ENCODE measurements at regions not wholly inside any gene's neighbourhood (a gene's known extent, or its start where the extent isn't known, plus 50 kb on each side); places are given as distances from the start of the nearest gene placed in this dataset.

DNA sequence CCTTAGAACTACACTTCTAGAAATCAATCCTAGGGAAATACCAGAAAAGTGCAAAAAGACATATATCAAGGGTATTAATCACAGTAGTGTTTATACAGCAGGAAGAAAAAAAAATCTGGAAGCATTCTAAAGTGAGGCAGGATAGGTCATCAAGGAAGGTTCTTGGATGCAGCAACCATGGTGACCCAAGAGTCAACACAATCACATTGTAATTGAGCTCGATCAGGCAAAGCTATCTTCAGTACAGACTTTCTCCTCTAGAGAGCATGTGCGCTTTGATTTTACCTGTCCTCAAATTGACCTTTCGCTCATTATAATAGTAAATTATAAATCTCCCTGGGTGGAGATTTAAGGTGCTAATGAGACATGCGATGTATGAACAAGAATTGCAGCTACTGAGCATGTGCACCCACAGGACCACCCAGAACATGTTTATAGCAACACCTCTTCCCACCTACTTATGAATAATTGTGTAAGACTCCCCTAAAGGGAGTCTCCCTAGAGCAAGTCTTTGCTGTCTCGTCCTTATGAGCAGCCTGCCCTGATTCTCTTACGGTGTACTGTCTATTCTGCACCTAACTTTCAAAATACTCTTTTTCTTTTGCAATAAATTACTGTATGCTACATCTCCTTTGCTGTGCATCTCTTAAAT is 297.7 kb downstream of the ATPSCKMT start:
- peaks cover 0 to 4% (median 0%) of the 10 kb centered on the region in 7 donors for H3K4me1 Mint-ChIP-seq
- ChIA-PET POLR2A (no interaction called here), CTCF (no interaction called here)
- intact Hi-C loops (cut with micrococcal nuclease), result no loop called here
- H3K36me3 Mint-ChIP-seq, result peaks cover 0 to 4% (median 0%) of the 10 kb centered on the region in 5 donors
- Histone ChIP-seq H3K4me3 (ENCODE audit: low read length) (no peak overlapping the region), H3K27me3 (ENCODE audit: control insufficient read depth in 2 of 2, insufficient read depth in 2 of 2, low read length in 2 of 2) (no peaks in the 10 kb centered on the region), H3K4me1 (ENCODE audit: control insufficient read depth in 2 of 2, insufficient read depth in 2 of 2, low read length in 2 of 2) (no peaks in the 10 kb centered on the region), H3K9me3 (ENCODE audit: control insufficient read depth in 2 of 3, low read length in 3 of 3) (no peaks in the 10 kb centered on the region), H3K27ac (ENCODE audit: low read depth, low read length) (no peak overlapping the region), H3K36me3 (ENCODE audit: control insufficient read depth in 2 of 3, insufficient read depth in 3 of 3, low read length in 3 of 3) (no peaks in the 10 kb centered on the region)
- peaks cover 0 to 10% (median 5%) of the 10 kb centered on the region in 11 donors for H3K9me3 Mint-ChIP-seq
- ATAC-seq, result no peak
- H3K27me3 Mint-ChIP-seq, result peaks cover 0 to 13% (median 0%) of the 10 kb centered on the region in 5 donors
- H3K27ac Mint-ChIP-seq, result no peak overlapping the region
- DNase-seq, result no peak
- H3K4me3 Mint-ChIP-seq, result no peak overlapping the region

DNA sequence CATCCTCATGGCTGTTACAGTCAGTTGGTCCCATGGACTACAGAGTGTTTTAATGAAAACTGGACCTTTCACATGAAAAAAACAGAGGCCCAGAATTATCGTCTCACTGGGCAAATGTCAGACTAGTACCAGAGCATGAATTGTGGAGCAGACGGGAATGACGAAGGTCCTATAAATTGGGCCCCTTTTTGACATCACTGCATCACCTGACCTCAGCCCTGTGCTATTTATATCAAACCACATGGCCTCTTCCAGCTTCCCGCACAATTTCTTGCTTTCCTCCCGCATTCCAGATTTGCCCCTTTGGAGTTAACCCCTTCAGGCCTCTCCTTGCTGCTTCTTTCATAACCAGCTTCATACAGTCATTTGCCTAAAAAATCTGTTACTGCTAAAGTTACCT is 301.7 kb downstream of the ATPSCKMT start:
- H3K27ac Mint-ChIP-seq, result no peak overlapping the region
- CTCF ChIA-PET, result no interaction called here
- H3K4me1 Mint-ChIP-seq, result peaks cover 0 to 4% (median 0%) of the 10 kb centered on the region in 7 donors
- no peak overlapping the region for H3K4me3 Mint-ChIP-seq
- peaks cover 0 to 17% (median 4%) of the 10 kb centered on the region in 5 donors for H3K27me3 Mint-ChIP-seq
- POLR2A ChIA-PET, result no interaction called here
- no peak for DNase-seq
- Histone ChIP-seq H3K9me3 (ENCODE audit: control insufficient read depth in 2 of 3, low read length in 3 of 3) (no peaks in the 10 kb centered on the region), H3K27me3 (ENCODE audit: control insufficient read depth in 2 of 2, insufficient read depth in 2 of 2, low read length in 2 of 2) (no peaks in the 10 kb centered on the region), H3K4me3 (ENCODE audit: low read length) (no peak overlapping the region), H3K36me3 (ENCODE audit: control insufficient read depth in 2 of 3, insufficient read depth in 3 of 3, low read length in 3 of 3) (no peaks in the 10 kb centered on the region), H3K4me1 (ENCODE audit: control insufficient read depth in 2 of 2, insufficient read depth in 2 of 2, low read length in 2 of 2) (no peaks in the 10 kb centered on the region), H3K27ac (ENCODE audit: low read depth, low read length) (no peak overlapping the region)
- H3K9me3 Mint-ChIP-seq, result peaks cover 0 to 13% (median 5%) of the 10 kb centered on the region in 11 donors
- intact Hi-C loops (cut with micrococcal nuclease), result no loop called here
- ATAC-seq, result no peak
- H3K36me3 Mint-ChIP-seq, result peaks cover 0 to 4% (median 0%) of the 10 kb centered on the region in 5 donors

DNA sequence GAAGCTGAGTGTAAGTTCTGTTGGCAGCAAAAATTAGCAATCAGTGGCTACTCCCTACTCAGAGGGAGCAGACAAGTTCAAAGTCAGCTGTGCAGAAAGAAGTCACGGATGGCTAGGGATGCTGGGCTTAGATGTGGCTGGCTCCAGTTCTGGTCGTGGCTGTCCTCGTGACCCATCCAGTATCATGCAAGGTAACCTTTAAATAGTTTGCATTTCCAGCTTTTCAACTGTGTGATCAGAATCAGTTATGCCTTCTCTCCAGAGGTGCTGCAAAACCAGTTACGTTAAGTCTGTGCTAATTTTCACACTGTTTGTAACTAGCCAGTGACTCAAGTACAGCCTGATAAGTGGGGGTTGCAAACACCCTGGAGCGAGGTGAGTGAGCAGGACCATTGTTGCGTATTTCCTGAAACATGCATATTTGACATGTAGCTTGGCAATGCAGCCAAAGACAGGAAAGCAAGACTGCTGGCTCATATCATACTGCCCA is 302.4 kb downstream of the ATPSCKMT start:
- no peaks in the 10 kb centered on the region for H3K9me3 ChIP-seq (ENCODE audit: control insufficient read depth in 2 of 3, low read length in 3 of 3)
- ATAC-seq, result no peak
- H3K27me3 ChIP-seq (ENCODE audit: control insufficient read depth in 2 of 2, insufficient read depth in 2 of 2, low read length in 2 of 2), result no peaks in the 10 kb centered on the region
- ChIA-PET POLR2A (no interaction called here), CTCF (no interaction called here)
- H3K27ac ChIP-seq (ENCODE audit: low read depth, low read length), result no peak overlapping the region
- H3K27me3 Mint-ChIP-seq, result peaks cover 0 to 14% (median 4%) of the 10 kb centered on the region in 5 donors
- no peak for DNase-seq
- no peak overlapping the region for H3K4me3 Mint-ChIP-seq
- no peak overlapping the region for H3K27ac Mint-ChIP-seq
- no peaks in the 10 kb centered on the region for H3K4me1 ChIP-seq (ENCODE audit: control insufficient read depth in 2 of 2, insufficient read depth in 2 of 2, low read length in 2 of 2)
- no peaks in the 10 kb centered on the region for H3K36me3 ChIP-seq (ENCODE audit: control insufficient read depth in 2 of 3, insufficient read depth in 3 of 3, low read length in 3 of 3)
- peaks cover 0 to 12% (median 5%) of the 10 kb centered on the region in 11 donors for H3K9me3 Mint-ChIP-seq
- intact Hi-C loops (cut with micrococcal nuclease), result no loop called here
- H3K4me1 Mint-ChIP-seq, result peaks cover 0 to 4% (median 0%) of the 10 kb centered on the region in 7 donors
- peaks cover 0 to 4% (median 0%) of the 10 kb centered on the region in 5 donors for H3K36me3 Mint-ChIP-seq
- H3K4me3 ChIP-seq (ENCODE audit: low read length), result no peak overlapping the region

DNA sequence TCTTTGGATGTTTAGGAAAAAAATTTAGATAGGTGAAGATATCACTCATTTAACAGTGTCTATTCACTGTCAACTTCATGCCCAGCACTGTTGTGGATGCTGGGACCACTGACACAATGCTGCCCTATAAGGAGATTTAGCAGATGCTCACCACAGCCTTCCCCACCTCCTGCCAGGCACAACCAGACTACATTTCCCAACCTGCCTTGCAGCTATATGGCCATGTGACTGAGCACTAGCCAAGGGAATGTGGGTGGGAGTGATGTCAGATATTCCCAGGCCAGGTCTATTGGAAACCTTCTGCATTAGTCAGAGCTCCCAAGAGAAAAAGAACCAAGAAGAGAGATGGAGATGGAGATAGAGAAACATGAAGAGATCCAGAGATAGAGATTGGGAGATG is 302.6 kb upstream of the TAS2R1 start:
- H3K4me3 ChIP-seq (ENCODE audit: low read length), result no peak overlapping the region
- H3K9me3 ChIP-seq (ENCODE audit: control insufficient read depth in 2 of 3, low read length in 3 of 3), result no peaks in the 10 kb centered on the region
- peaks cover 4 to 28% (median 15%) of the 10 kb centered on the region in 11 donors for H3K9me3 Mint-ChIP-seq
- intact Hi-C loops (cut with micrococcal nuclease), result no loop called here
- no peak overlapping the region for H3K27ac Mint-ChIP-seq
- ChIA-PET POLR2A (no interaction called here), CTCF (no interaction called here)
- DNase-seq, result no peak
- no peaks in the 10 kb centered on the region for H3K27me3 ChIP-seq (ENCODE audit: control insufficient read depth in 2 of 2, insufficient read depth in 2 of 2, low read length in 2 of 2)
- ATAC-seq, result no peak
- H3K36me3 ChIP-seq (ENCODE audit: control insufficient read depth in 2 of 3, insufficient read depth in 3 of 3, low read length in 3 of 3), result no peaks in the 10 kb centered on the region
- H3K36me3 Mint-ChIP-seq, result peaks cover 0 to 6% (median 0%) of the 10 kb centered on the region in 5 donors
- H3K27ac ChIP-seq (ENCODE audit: low read depth, low read length), result no peak overlapping the region
- peaks cover 0 to 4% (median 0%) of the 10 kb centered on the region in 5 donors for H3K27me3 Mint-ChIP-seq
- no peaks in the 10 kb centered on the region for H3K4me1 ChIP-seq (ENCODE audit: control insufficient read depth in 2 of 2, insufficient read depth in 2 of 2, low read length in 2 of 2)
- no peaks in the 10 kb centered on the region for H3K4me1 Mint-ChIP-seq
- H3K4me3 Mint-ChIP-seq, result no peak overlapping the region

DNA sequence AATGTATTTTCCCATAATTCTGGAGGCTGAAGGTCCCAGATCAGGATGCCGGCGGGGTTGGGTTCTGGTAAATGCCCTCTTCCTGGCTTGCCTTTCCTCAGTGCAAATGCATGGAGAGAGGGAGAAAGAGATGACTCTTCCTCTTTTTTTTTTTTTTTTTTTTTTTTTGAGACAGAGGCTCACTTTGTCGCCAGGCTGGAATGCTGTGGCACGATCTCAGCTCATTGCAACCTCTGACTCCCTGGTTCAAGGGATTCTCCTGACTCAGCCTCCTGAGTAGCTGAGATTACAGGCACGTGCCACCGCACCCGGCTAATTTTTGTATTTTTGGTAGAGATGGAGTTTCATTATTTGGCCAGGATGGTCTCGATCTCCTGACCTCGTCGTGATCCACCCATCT is 300.0 kb upstream of the TAS2R1 start:
- no peaks in the 10 kb centered on the region for H3K9me3 ChIP-seq (ENCODE audit: control insufficient read depth in 2 of 3, low read length in 3 of 3)
- intact Hi-C loops (cut with micrococcal nuclease), result no loop called here
- peaks cover 0 to 6% (median 0%) of the 10 kb centered on the region in 5 donors for H3K36me3 Mint-ChIP-seq
- no peaks in the 10 kb centered on the region for H3K27me3 ChIP-seq (ENCODE audit: control insufficient read depth in 2 of 2, insufficient read depth in 2 of 2, low read length in 2 of 2)
- H3K27me3 Mint-ChIP-seq, result peaks cover 0 to 4% (median 0%) of the 10 kb centered on the region in 5 donors
- no peak overlapping the region for H3K27ac Mint-ChIP-seq
- ChIA-PET POLR2A (no interaction called here), CTCF (no interaction called here)
- H3K4me3 ChIP-seq (ENCODE audit: low read length), result no peak overlapping the region
- no peaks in the 10 kb centered on the region for H3K36me3 ChIP-seq (ENCODE audit: control insufficient read depth in 2 of 3, insufficient read depth in 3 of 3, low read length in 3 of 3)
- ATAC-seq, result no peak
- no peaks in the 10 kb centered on the region for H3K4me1 ChIP-seq (ENCODE audit: control insufficient read depth in 2 of 2, insufficient read depth in 2 of 2, low read length in 2 of 2)
- no peak overlapping the region for H3K4me3 Mint-ChIP-seq
- no peaks in the 10 kb centered on the region for H3K4me1 Mint-ChIP-seq
- peaks cover 1 to 30% (median 15%) of the 10 kb centered on the region in 11 donors for H3K9me3 Mint-ChIP-seq
- no peak for DNase-seq
- H3K27ac ChIP-seq (ENCODE audit: low read depth, low read length), result no peak overlapping the region

DNA sequence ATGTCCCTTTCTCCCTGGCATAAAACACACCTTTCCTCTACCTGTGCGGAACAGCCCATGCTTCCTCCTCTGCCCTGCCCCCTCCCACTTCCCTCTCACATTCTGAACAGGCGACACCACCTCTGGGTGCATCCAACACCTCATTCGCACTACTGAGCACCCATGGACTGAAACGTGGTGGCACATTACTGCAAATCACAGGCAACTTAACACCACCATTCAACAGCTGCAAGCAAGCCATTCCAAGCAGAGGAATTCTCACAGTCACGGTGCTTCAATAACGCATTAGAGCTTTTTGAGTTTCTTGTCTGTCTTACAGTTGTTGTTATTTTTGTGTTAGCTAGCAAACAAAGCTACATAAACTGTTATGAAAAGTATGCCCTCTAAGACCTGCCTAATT is 298.2 kb upstream of the TAS2R1 start:
- CTCF ChIA-PET, result no interaction called here
- no peak overlapping the region for H3K27ac ChIP-seq (ENCODE audit: low read depth, low read length)
- Mint-ChIP-seq H3K27ac (no peak overlapping the region), H3K36me3 (peaks cover 0 to 6% (median 0%) of the 10 kb centered on the region in 5 donors), H3K4me1 (no peaks in the 10 kb centered on the region), H3K27me3 (peaks cover 0 to 4% (median 0%) of the 10 kb centered on the region in 5 donors), H3K4me3 (no peak overlapping the region), H3K9me3 (peaks cover 5 to 35% (median 18%) of the 10 kb centered on the region in 11 donors)
- ATAC-seq (no peak), DNase-seq (no peak)
- intact Hi-C loops (cut with micrococcal nuclease), result no loop called here
- no peaks in the 10 kb centered on the region for H3K27me3 ChIP-seq (ENCODE audit: control insufficient read depth in 2 of 2, insufficient read depth in 2 of 2, low read length in 2 of 2)
- POLR2A ChIA-PET, result no interaction called here
- H3K36me3 ChIP-seq (ENCODE audit: control insufficient read depth in 2 of 3, insufficient read depth in 3 of 3, low read length in 3 of 3), result no peaks in the 10 kb centered on the region
- H3K4me1 ChIP-seq (ENCODE audit: control insufficient read depth in 2 of 2, insufficient read depth in 2 of 2, low read length in 2 of 2), result no peaks in the 10 kb centered on the region
- no peaks in the 10 kb centered on the region for H3K9me3 ChIP-seq (ENCODE audit: control insufficient read depth in 2 of 3, low read length in 3 of 3)
- H3K4me3 ChIP-seq (ENCODE audit: low read length), result no peak overlapping the region

DNA sequence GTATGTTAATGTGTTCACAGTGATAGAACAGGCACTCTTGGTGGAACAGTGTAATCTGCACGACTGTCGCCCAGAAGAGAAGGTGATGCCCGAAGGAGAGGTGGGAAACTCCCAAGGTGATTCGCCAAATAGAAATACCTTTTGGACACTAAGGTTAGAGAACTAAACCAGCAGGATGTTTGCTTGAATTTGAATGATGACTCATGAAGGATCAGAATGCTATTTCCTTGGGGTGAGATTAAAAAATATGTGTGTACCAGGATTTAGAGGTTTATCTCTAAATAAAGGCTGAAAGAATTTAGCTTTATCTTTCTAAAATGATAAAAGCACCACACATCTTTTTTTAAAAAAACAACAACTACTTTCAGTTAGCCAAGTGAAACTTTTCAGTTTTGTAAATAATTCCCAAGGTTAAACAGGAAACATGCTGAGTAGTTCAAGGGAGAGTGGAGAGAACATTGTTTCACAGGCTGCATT is 297.4 kb upstream of the TAS2R1 start:
- no peaks in the 10 kb centered on the region for H3K9me3 ChIP-seq (ENCODE audit: control insufficient read depth in 2 of 3, low read length in 3 of 3)
- ChIA-PET CTCF (no interaction called here), POLR2A (no interaction called here)
- no peak overlapping the region for H3K4me3 ChIP-seq (ENCODE audit: low read length)
- no peaks in the 10 kb centered on the region for H3K36me3 ChIP-seq (ENCODE audit: control insufficient read depth in 2 of 3, insufficient read depth in 3 of 3, low read length in 3 of 3)
- Mint-ChIP-seq H3K4me3 (no peak overlapping the region), H3K27ac (no peak overlapping the region), H3K4me1 (no peaks in the 10 kb centered on the region), H3K27me3 (peaks cover 0 to 4% (median 0%) of the 10 kb centered on the region in 5 donors), H3K9me3 (peaks cover 7 to 38% (median 16%) of the 10 kb centered on the region in 11 donors), H3K36me3 (peaks cover 0 to 3% (median 0%) of the 10 kb centered on the region in 5 donors)
- DNase-seq, result no peak
- no peak for ATAC-seq
- no peaks in the 10 kb centered on the region for H3K4me1 ChIP-seq (ENCODE audit: control insufficient read depth in 2 of 2, insufficient read depth in 2 of 2, low read length in 2 of 2)
- no peak overlapping the region for H3K27ac ChIP-seq (ENCODE audit: low read depth, low read length)
- no peaks in the 10 kb centered on the region for H3K27me3 ChIP-seq (ENCODE audit: control insufficient read depth in 2 of 2, insufficient read depth in 2 of 2, low read length in 2 of 2)
- intact Hi-C loops (cut with micrococcal nuclease), result no loop called here
